ENCODE measurements at regions not wholly inside any gene's neighbourhood (a gene's known extent, or its start where the extent isn't known, plus 50 kb on each side); places are given as distances from the start of the nearest gene placed in this dataset.

DNA sequence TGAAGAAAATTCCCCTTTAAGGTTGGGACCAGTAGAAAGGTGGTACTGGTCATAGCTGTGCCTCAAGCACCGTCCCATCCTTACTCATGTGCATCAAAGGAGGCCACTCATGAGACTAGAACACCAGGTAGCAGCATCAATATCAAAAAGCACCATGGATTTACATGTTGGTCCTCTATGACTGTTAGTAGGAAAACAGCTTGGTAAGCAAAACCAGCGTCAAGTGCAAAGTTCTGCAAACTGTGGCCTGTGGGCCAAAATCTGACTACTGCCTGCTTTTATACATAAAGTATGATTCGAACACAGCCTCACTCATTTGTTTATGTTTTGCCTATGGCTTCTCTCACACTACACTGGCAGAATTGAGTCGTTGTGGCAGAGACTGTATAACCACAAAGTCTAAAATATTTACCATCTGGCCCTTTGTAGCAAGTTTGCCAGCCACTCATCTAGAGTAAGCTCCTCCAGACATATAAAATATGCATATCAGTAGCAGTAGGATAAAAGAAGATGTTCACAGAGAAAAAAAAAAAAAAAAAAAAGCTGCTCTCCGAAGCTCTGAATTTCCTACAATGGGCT lies 119.7 kb upstream of the CTNNA2 start:
- TF ChIP-seq, protein P1, sequence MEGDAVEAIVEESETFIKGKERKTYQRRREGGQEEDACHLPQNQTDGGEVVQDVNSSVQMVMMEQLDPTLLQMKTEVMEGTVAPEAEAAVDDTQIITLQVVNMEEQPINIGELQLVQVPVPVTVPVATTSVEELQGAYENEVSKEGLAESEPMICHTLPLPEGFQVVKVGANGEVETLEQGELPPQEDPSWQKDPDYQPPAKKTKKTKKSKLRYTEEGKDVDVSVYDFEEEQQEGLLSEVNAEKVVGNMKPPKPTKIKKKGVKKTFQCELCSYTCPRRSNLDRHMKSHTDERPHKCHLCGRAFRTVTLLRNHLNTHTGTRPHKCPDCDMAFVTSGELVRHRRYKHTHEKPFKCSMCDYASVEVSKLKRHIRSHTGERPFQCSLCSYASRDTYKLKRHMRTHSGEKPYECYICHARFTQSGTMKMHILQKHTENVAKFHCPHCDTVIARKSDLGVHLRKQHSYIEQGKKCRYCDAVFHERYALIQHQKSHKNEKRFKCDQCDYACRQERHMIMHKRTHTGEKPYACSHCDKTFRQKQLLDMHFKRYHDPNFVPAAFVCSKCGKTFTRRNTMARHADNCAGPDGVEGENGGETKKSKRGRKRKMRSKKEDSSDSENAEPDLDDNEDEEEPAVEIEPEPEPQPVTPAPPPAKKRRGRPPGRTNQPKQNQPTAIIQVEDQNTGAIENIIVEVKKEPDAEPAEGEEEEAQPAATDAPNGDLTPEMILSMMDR (IDR thresholded peaks at IDR 0.05; ENCODE audit: poor library complexity, severe bottlenecking), result no peak
- no peak for TF ChIP-seq EP300 (conservative IDR thresholded peaks at IDR 0.05; ENCODE audit: poor library complexity, severe bottlenecking)
- no peak for TF ChIP-seq POLR2AphosphoS5 (IDR thresholded peaks at IDR 0.05)
- TF ChIP-seq TAF1 (IDR thresholded peaks at IDR 0.05; ENCODE audit: low read depth), result no peak
- no peak for TF ChIP-seq RAD21 (conservative IDR thresholded peaks at IDR 0.05)
- TF ChIP-seq SMC3 (conservative IDR thresholded peaks at IDR 0.05; ENCODE audit: poor library complexity), result no peak
- TF ChIP-seq, protein P2, sequence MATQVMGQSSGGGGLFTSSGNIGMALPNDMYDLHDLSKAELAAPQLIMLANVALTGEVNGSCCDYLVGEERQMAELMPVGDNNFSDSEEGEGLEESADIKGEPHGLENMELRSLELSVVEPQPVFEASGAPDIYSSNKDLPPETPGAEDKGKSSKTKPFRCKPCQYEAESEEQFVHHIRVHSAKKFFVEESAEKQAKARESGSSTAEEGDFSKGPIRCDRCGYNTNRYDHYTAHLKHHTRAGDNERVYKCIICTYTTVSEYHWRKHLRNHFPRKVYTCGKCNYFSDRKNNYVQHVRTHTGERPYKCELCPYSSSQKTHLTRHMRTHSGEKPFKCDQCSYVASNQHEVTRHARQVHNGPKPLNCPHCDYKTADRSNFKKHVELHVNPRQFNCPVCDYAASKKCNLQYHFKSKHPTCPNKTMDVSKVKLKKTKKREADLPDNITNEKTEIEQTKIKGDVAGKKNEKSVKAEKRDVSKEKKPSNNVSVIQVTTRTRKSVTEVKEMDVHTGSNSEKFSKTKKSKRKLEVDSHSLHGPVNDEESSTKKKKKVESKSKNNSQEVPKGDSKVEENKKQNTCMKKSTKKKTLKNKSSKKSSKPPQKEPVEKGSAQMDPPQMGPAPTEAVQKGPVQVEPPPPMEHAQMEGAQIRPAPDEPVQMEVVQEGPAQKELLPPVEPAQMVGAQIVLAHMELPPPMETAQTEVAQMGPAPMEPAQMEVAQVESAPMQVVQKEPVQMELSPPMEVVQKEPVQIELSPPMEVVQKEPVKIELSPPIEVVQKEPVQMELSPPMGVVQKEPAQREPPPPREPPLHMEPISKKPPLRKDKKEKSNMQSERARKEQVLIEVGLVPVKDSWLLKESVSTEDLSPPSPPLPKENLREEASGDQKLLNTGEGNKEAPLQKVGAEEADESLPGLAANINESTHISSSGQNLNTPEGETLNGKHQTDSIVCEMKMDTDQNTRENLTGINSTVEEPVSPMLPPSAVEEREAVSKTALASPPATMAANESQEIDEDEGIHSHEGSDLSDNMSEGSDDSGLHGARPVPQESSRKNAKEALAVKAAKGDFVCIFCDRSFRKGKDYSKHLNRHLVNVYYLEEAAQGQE (IDR thresholded peaks at IDR 0.05; ENCODE audit: borderline replicate concordance), result no peak

Measured in neural cell (in vitro differentiated cells).